ENCODE measurements at regions not wholly inside any gene's neighbourhood (a gene's known extent, or its start where the extent isn't known, plus 50 kb on each side); places are given as distances from the start of the nearest gene placed in this dataset.
A peak's percentile ranks its signal among the peaks of the same experiment; 100 is the strongest.

- Mint-ChIP-seq H3K4me1 (peaks cover 8% of the 10 kb centered on the region), H3K27me3 (peaks cover 4% of the 10 kb centered on the region), H3K9me3 (peaks cover 9% of the 10 kb centered on the region), H3K27ac (no peak overlapping the region), H3K36me3 (ENCODE audit: low read depth) (no peaks in the 10 kb centered on the region), H3K4me3 (no peak overlapping the region)
- peak; percentile 13 for ATAC-seq (replicated peaks)
Measured at GRCh38 chr12:24708718-24709117, 240.2 kb downstream of the BCAT1 start.

GRCh38 chr12:24708043-24708442, 240.9 kb downstream of the BCAT1 start:
- ATAC-seq (replicated peaks): peak; percentile 71
- H3K4me3 Mint-ChIP-seq: no peak overlapping the region
- H3K9me3 Mint-ChIP-seq: peaks cover 6% of the 10 kb centered on the region
- H3K27me3 Mint-ChIP-seq: peaks cover 5% of the 10 kb centered on the region
- peaks cover 8% of the 10 kb centered on the region for H3K4me1 Mint-ChIP-seq
- no peak overlapping the region for H3K27ac Mint-ChIP-seq
- H3K36me3 Mint-ChIP-seq (ENCODE audit: low read depth): no peaks in the 10 kb centered on the region

GRCh38 chr12:24707334-24707733, 241.6 kb downstream of the BCAT1 start:
- Mint-ChIP-seq H3K27ac (no peak overlapping the region), H3K27me3 (peaks cover 5% of the 10 kb centered on the region), H3K36me3 (ENCODE audit: low read depth) (no peaks in the 10 kb centered on the region), H3K4me3 (no peak overlapping the region), H3K9me3 (peaks cover 6% of the 10 kb centered on the region), H3K4me1 (peaks cover 8% of the 10 kb centered on the region)
- no peak for ATAC-seq (replicated peaks)

GRCh38 chr12:24705741-24706358, 243.1 kb downstream of the BCAT1 start:
- ATAC-seq (replicated peaks): peak; percentile 36
- H3K27me3 Mint-ChIP-seq: peaks cover 5% of the 10 kb centered on the region
- H3K4me1 Mint-ChIP-seq: peaks cover 13% of the 10 kb centered on the region
- peak overlapping the region; percentile 62 for H3K27ac Mint-ChIP-seq
- H3K4me3 Mint-ChIP-seq: peak overlapping the region; percentile 54
- no peaks in the 10 kb centered on the region for H3K36me3 Mint-ChIP-seq (ENCODE audit: low read depth)
- H3K9me3 Mint-ChIP-seq: peaks cover 6% of the 10 kb centered on the region

- peak overlapping the region; percentile 54 for H3K4me3 Mint-ChIP-seq
- H3K36me3 Mint-ChIP-seq (ENCODE audit: low read depth): no peaks in the 10 kb centered on the region
- H3K9me3 Mint-ChIP-seq: peaks cover 6% of the 10 kb centered on the region
- ATAC-seq (replicated peaks): no peak
- H3K27ac Mint-ChIP-seq: peak overlapping the region; percentile 62
- peaks cover 5% of the 10 kb centered on the region for H3K27me3 Mint-ChIP-seq
- peaks cover 13% of the 10 kb centered on the region for H3K4me1 Mint-ChIP-seq
Measured at GRCh38 chr12:24705216-24705615, 243.7 kb downstream of the BCAT1 start.

- peaks cover 6% of the 10 kb centered on the region for H3K9me3 Mint-ChIP-seq
- H3K4me1 Mint-ChIP-seq: peaks cover 13% of the 10 kb centered on the region
- no peaks in the 10 kb centered on the region for H3K36me3 Mint-ChIP-seq (ENCODE audit: low read depth)
- H3K27ac Mint-ChIP-seq: no peak overlapping the region
- peaks cover 9% of the 10 kb centered on the region for H3K27me3 Mint-ChIP-seq
- ATAC-seq (replicated peaks): peak; percentile 22
- no peak overlapping the region for H3K4me3 Mint-ChIP-seq
Measured at GRCh38 chr12:24701343-24701742, 247.6 kb downstream of the BCAT1 start.

GRCh38 chr12:24698972-24699371, 249.9 kb downstream of the BCAT1 start:
- Mint-ChIP-seq H3K36me3 (ENCODE audit: low read depth) (no peaks in the 10 kb centered on the region), H3K4me1 (peaks cover 5% of the 10 kb centered on the region), H3K27me3 (peaks cover 8% of the 10 kb centered on the region), H3K9me3 (peaks cover 4% of the 10 kb centered on the region), H3K4me3 (no peak overlapping the region), H3K27ac (no peak overlapping the region)
- ATAC-seq (replicated peaks): no peak

- Mint-ChIP-seq H3K9me3 (no peaks in the 10 kb centered on the region), H3K4me1 (peaks cover 5% of the 10 kb centered on the region), H3K27ac (no peak overlapping the region), H3K4me3 (no peak overlapping the region), H3K36me3 (ENCODE audit: low read depth) (no peaks in the 10 kb centered on the region), H3K27me3 (peaks cover 4% of the 10 kb centered on the region)
- ATAC-seq (replicated peaks): no peak
Measured at GRCh38 chr12:24697769-24698168, 251.1 kb downstream of the BCAT1 start.

- Mint-ChIP-seq H3K9me3 (no peaks in the 10 kb centered on the region), H3K27me3 (peaks cover 5% of the 10 kb centered on the region), H3K4me3 (no peak overlapping the region), H3K4me1 (peaks cover 5% of the 10 kb centered on the region), H3K27ac (no peak overlapping the region), H3K36me3 (ENCODE audit: low read depth) (no peaks in the 10 kb centered on the region)
- no peak for ATAC-seq (replicated peaks)
Measured at GRCh38 chr12:24697295-24697694, 251.6 kb downstream of the BCAT1 start.

- Mint-ChIP-seq H3K27ac (no peak overlapping the region), H3K36me3 (ENCODE audit: low read depth) (no peaks in the 10 kb centered on the region), H3K4me3 (no peak overlapping the region), H3K4me1 (peaks cover 5% of the 10 kb centered on the region), H3K9me3 (no peaks in the 10 kb centered on the region), H3K27me3 (peaks cover 7% of the 10 kb centered on the region)
- no peak for ATAC-seq (replicated peaks)
Measured at GRCh38 chr12:24696800-24697199, 252.1 kb downstream of the BCAT1 start.

GRCh38 chr12:24695657-24696329, 253.1 kb downstream of the BCAT1 start:
- H3K27me3 Mint-ChIP-seq: peaks cover 8% of the 10 kb centered on the region
- ATAC-seq (replicated peaks): no peak
- no peaks in the 10 kb centered on the region for H3K36me3 Mint-ChIP-seq (ENCODE audit: low read depth)
- no peak overlapping the region for H3K27ac Mint-ChIP-seq
- no peaks in the 10 kb centered on the region for H3K4me1 Mint-ChIP-seq
- no peaks in the 10 kb centered on the region for H3K9me3 Mint-ChIP-seq
- no peak overlapping the region for H3K4me3 Mint-ChIP-seq

GRCh38 chr12:24695103-24695502, 253.8 kb downstream of the BCAT1 start:
- Mint-ChIP-seq H3K27ac (no peak overlapping the region), H3K27me3 (peaks cover 14% of the 10 kb centered on the region), H3K4me1 (no peaks in the 10 kb centered on the region), H3K9me3 (no peaks in the 10 kb centered on the region), H3K36me3 (ENCODE audit: low read depth) (no peaks in the 10 kb centered on the region), H3K4me3 (no peak overlapping the region)
- ATAC-seq (replicated peaks): no peak

GRCh38 chr12:24688601-24689000, 260.3 kb downstream of the BCAT1 start:
- H3K36me3 Mint-ChIP-seq (ENCODE audit: low read depth): no peaks in the 10 kb centered on the region
- no peak overlapping the region for H3K27ac Mint-ChIP-seq
- H3K4me1 Mint-ChIP-seq: no peaks in the 10 kb centered on the region
- peaks cover 6% of the 10 kb centered on the region for H3K9me3 Mint-ChIP-seq
- ATAC-seq (replicated peaks): no peak
- peaks cover 17% of the 10 kb centered on the region for H3K27me3 Mint-ChIP-seq
- H3K4me3 Mint-ChIP-seq: no peak overlapping the region

- no peak overlapping the region for H3K4me3 Mint-ChIP-seq
- no peaks in the 10 kb centered on the region for H3K36me3 Mint-ChIP-seq (ENCODE audit: low read depth)
- no peaks in the 10 kb centered on the region for H3K4me1 Mint-ChIP-seq
- H3K27me3 Mint-ChIP-seq: no peaks in the 10 kb centered on the region
- peaks cover 6% of the 10 kb centered on the region for H3K9me3 Mint-ChIP-seq
- H3K27ac Mint-ChIP-seq: no peak overlapping the region
- ATAC-seq (replicated peaks): no peak
Measured at GRCh38 chr12:24681570-24681969, 267.3 kb downstream of the BCAT1 start.

- Mint-ChIP-seq H3K4me1 (no peaks in the 10 kb centered on the region), H3K27ac (no peak overlapping the region), H3K9me3 (no peaks in the 10 kb centered on the region), H3K27me3 (no peaks in the 10 kb centered on the region), H3K4me3 (no peak overlapping the region), H3K36me3 (ENCODE audit: low read depth) (no peaks in the 10 kb centered on the region)
- no peak for ATAC-seq (replicated peaks)
Measured at GRCh38 chr12:24679126-24679525, 269.8 kb downstream of the BCAT1 start.

Data from activated T-helper 17 cell treated with anti-CD3 and anti-CD28 coated beads, Interleukin-2, amount 50 U/mL, for 72 hours (primary cell).